ENCODE measurements at regions not wholly inside any gene's neighbourhood (a gene's known extent, or its start where the extent isn't known, plus 50 kb on each side); places are given as distances from the start of the nearest gene placed in this dataset.
"Not testable (repeated sequence)": the region's sequence is repeated elsewhere in the genome, so short reads cannot be mapped to it uniquely, and the experiment has no call there.

GRCh38 chr11:82533628-82534327, 199.9 kb downstream of the FAM181B start:
- DNase-seq (ENCODE audit: low read depth in 2 of 2) = no peak

- DNase-seq (ENCODE audit: low read depth in 2 of 2) = no peak
Observed at GRCh38 chr11:82529936-82530335, 203.7 kb downstream of the FAM181B start.

GRCh38 chr11:82527081-82527584, 206.5 kb downstream of the FAM181B start:
- DNase-seq (ENCODE audit: low read depth in 2 of 2) = no peak

- DNase-seq (ENCODE audit: low read depth in 2 of 2) = no peak
Observed at GRCh38 chr11:82523141-82523540, 210.5 kb downstream of the FAM181B start.

- no peak for DNase-seq (ENCODE audit: low read depth in 2 of 2)
Observed at GRCh38 chr11:82521427-82521826, 212.2 kb downstream of the FAM181B start.

- no peak for DNase-seq (ENCODE audit: low read depth in 2 of 2)
Observed at GRCh38 chr11:82507288-82507687, 226.4 kb downstream of the FAM181B start.

GRCh38 chr11:82505379-82505778, 228.3 kb downstream of the FAM181B start:
- DNase-seq (ENCODE audit: low read depth in 2 of 2) = no peak

GRCh38 chr11:82501174-82501573, 232.5 kb downstream of the FAM181B start:
- DNase-seq (ENCODE audit: low read depth in 2 of 2) = not testable (repeated sequence)

- no peak for DNase-seq (ENCODE audit: low read depth in 2 of 2)
Observed at GRCh38 chr11:82494988-82495432, 238.7 kb downstream of the FAM181B start.

- no peak for DNase-seq (ENCODE audit: low read depth in 2 of 2)
Observed at GRCh38 chr11:82474876-82475275, 258.8 kb downstream of the FAM181B start.

- DNase-seq (ENCODE audit: low read depth in 2 of 2) = no peak
Observed at GRCh38 chr11:82465481-82465880, 268.2 kb downstream of the FAM181B start.

GRCh38 chr11:82462608-82463242, 270.9 kb downstream of the FAM181B start:
- no peak for DNase-seq (ENCODE audit: low read depth in 2 of 2)

GRCh38 chr11:82458761-82459160, 274.9 kb downstream of the FAM181B start:
- no peak for DNase-seq (ENCODE audit: low read depth in 2 of 2)

- DNase-seq (ENCODE audit: low read depth in 2 of 2) = no peak
Observed at GRCh38 chr11:82458147-82458546, 275.5 kb downstream of the FAM181B start.

GRCh38 chr11:82450996-82451395, 282.7 kb downstream of the FAM181B start:
- DNase-seq (ENCODE audit: low read depth in 2 of 2) = no peak

GRCh38 chr11:82406611-82407010, 327.1 kb downstream of the FAM181B start:
- DNase-seq (ENCODE audit: low read depth in 2 of 2) = no peak

- no peak for DNase-seq (ENCODE audit: low read depth in 2 of 2)
Observed at GRCh38 chr11:82405421-82405820, 328.2 kb downstream of the FAM181B start.

- no peak for DNase-seq (ENCODE audit: low read depth in 2 of 2)
Observed at GRCh38 chr11:82404981-82405380, 328.7 kb downstream of the FAM181B start.

- no peak for DNase-seq (ENCODE audit: low read depth in 2 of 2)
Observed at GRCh38 chr11:82403640-82404305, 329.9 kb downstream of the FAM181B start.

- DNase-seq (ENCODE audit: low read depth in 2 of 2) = no peak
Observed at GRCh38 chr11:82398300-82398815, 335.3 kb downstream of the FAM181B start.

GRCh38 chr11:82396639-82397038, 337.0 kb downstream of the FAM181B start:
- DNase-seq (ENCODE audit: low read depth in 2 of 2) = not testable (repeated sequence)

- DNase-seq (ENCODE audit: low read depth in 2 of 2) = no peak
Observed at GRCh38 chr11:82384308-82384707, 349.4 kb downstream of the FAM181B start.
